HUDEP-2 (cell line): ENCODE measurements at regions not wholly inside any gene's neighbourhood (a gene's known extent, or its start where the extent isn't known, plus 50 kb on each side); places are given as distances from the start of the nearest gene placed in this dataset.

Experiments
- DNase-seq, 76 experiments: peaks; one replicate each; lab custom pipeline; 2025; ENCODE audit not compliant: unreplicated experiment in 76 of 76; lab: John Stamatoyannopoulos, UW

- no peak for DNase-seq
Observed at GRCh38 chr3:184505076-184505878, 56.3 kb upstream of the EPHB3 start.

- no peak for DNase-seq
Observed at GRCh38 chr3:184506561-184506991, 55.0 kb upstream of the EPHB3 start.

- no peak for DNase-seq
Observed at GRCh38 chr3:184508938-184509337, 52.6 kb upstream of the EPHB3 start.

- DNase-seq, result no peak
Observed at GRCh38 chr3:184511741-184512140, 49.8 kb upstream of the EPHB3 start.
